HG03097 (cell line): ENCODE measurements at regions not wholly inside any gene's neighbourhood (a gene's known extent, or its start where the extent isn't known, plus 50 kb on each side); places are given as distances from the start of the nearest gene placed in this dataset.

Experiments used
- ATAC-seq: cut with Tn5 transposase; IDR thresholded peaks from one replicate; pipeline ENCODE4 v1.9.1; 2021; ENCODE audit not compliant: unreplicated experiment, low FRiP score

DNA sequence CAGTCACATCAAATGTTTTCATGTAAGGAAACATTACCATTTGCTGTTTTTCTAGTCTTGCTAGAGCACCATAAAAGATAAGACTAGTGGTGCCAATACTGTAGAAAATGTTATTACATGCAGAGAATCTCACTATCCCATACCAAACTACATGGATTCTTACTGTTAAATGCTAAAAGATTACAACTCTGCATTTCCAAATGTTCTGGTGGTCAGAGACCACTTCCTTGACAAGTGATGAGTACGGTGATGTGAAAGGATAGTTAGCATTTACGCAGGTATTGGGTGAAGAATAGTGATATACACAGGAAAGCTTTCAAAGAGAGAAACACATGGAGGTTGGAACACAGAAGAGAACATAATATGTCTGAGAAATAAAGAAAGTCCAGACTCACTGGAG is 98.2 kb downstream of the GGTLC2 start:
- no peak for ATAC-seq

DNA sequence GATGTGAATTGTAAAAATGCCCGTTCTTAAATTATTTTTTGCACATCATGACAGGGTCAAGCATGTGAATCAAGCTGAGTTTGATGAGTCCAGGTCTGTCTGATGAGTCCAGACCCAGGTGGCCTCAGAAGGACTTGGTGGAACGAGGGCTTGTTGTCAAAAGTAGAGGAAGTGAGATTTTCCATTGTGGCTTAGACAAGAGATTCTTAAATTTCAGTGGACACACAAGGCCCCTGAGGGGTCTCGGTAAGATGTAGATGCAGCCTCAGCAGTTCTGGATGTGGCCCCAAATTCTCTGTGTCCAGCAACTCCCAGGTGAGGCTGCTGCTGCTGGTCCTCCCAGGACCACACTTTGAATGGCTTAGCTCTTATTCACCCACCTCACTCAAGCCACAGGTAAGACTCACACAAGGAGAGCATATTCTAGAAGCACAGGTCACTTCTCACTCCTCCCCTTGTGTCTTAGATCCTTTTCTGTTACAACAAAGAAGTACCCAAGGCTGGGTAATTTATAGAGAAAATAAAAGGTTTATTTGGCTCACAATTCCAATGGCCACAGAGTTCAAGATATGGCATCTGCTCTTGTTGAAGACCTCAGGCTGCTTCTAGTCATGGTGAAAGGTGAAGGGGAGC is 98.8 kb downstream of the GGTLC2 start:
- no peak for ATAC-seq

DNA sequence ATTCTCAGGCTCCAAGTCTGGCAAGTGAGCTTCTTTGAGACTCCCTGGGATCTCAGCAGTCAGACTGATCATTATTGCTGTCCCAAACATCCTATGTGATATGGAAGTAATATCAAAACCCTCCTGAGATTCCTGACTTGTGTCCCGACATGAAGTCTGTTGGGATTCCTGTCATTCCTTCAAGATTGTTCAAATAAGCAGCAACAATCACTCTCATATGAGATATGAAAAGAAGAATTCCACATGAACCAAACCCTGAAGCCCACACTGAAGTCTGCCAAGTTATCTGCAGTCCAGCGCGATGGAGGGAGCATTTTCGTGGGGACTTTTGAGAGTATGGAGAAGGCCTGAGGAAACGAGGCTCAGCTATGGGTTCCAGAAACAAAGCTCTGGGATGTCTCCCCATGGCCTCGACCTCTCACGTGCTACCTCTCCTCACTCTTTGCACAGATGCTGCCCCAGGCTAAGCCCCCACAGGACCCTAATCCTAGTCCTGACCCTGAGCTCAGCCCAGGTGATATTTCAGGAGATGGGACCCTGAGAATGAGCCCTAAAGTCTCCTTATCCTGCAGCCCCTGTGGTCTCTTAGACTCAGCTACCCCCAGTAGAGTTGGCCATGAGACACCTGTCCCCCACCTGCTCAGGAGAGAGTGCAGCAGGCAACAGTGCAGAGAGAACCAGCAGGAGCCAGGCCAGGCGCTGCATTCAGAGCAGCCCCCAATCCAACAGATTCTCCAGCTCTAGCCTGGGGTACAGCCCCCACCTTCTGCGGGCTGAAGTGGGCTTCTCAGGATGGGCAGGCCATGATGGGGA is 100.2 kb downstream of the GGTLC2 start:
- ATAC-seq: no peak

DNA sequence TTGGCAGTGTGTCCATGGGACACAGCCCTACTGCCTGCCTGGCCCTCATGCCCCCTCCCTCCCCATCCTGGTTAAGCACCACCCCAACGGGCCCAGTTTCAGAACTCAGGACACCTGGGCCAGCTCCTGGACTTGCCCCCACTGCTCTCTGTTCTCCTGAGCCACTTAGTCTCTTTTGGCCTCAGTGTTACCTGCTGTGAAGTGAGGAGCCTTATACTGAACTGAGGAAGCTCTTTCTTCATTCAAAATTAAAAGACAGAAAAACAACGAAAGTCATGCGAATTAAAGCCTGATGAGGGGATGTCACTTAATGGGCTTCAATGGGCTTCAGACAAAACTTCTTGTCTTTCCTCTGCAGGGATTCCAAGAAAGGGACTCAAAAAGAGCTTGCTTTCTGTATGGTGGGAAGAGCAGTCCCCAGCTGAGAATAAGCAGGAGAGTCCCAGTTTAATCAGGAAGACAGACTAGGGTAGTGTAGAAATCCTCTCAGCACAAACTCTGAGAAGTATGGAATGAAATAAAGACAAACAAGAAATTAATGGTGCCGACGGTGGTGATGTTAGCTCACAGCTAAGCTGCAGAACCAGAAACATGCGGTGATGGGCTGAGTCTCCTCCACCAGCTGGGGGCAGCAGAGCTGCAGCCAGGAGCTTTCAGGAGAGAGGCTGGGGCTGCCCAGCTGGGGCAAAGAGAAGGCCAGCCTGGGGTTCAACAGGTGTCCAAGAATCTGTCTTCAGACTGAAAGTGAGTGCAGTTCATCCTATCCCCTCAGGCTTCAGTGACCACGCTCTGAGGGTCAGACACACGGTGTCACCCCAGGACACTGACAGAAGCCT is 101.0 kb downstream of the GGTLC2 start:
- ATAC-seq: no peak

DNA sequence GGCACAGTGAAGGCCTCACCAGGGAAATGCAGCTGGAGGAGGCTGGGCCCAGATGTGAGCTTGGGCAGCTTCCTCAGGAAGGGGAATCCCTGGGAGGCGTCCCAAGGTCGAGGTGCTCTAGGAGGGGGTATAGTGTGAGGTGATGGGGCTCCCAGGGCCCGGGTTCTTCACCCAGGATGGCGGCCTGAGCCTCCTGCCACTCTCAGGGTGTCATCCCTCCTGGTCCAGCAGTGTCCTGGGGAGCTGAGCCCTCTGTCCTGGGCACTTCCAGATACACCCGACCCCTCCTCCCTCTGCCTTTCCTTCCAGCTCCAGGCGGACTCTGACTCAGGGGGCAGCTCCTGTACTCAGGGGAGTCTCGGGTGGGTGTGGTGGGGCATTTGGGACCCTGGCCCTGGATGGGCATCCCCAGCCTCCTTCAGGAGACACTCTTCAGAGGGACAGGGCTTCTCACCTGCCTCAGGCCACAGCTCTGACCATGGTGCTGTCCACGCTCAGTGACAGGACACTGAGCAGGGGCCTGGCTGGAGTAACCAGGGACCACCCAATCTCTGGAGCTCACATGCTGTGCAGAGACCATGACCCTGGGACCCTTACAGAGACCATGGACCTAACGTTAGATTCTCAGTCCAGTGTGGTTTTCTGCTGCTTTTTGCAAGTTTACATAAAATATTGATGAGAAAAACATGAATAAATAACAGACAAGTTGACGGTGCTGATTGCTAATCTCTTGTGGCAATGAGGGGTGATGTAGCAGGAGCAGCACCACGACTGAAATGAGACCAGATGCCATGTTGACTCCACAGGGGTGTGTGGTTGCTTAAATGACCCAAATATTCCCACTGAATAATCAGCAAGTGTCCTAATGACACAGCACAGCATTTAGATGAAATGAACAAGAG is 101.9 kb downstream of the GGTLC2 start:
- no peak for ATAC-seq

GRCh38 chr22:22746963-22747933 is 102.8 kb downstream of the GGTLC2 start:
- ATAC-seq: no peak

DNA sequence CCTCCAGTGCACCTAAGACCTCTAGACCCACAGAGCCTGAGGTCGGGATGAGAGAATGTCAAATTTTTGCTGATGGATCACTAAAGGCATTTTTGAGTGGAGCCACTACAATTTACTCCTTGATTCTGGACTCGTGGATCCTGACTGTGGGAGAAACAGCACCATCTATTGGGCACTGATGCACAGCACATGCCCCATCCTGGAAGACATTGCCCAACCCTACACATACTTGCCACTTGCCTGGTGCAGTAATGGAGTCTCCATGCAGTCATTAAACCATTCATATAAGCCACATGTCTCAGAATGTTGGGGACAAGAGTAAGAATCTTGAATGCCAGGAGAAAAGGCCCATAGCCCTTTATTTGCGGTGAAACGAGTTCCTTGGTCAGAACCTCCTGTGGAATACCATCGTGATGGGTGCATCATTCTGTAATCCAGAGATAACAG is 103.9 kb downstream of the GGTLC2 start:
- no peak for ATAC-seq

DNA sequence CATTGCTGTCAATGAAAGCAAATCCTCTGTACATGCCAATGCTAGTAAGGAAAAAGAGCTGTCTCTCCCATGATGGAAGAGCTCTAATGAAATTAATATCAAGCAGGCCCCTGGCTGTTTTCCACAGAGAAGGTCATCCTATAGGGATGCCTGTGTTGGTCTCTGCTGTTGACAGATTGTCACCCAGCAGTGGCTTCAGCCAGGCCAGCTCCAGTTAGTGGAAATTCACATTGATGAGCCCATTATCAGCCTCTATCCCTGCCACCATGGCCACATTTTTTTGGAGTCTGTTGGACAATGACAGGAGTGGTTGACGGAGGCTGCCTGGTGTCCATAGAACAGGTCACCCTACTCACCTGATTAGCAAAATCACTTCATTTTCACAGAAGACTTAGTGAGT is 104.3 kb downstream of the GGTLC2 start:
- no peak for ATAC-seq

DNA sequence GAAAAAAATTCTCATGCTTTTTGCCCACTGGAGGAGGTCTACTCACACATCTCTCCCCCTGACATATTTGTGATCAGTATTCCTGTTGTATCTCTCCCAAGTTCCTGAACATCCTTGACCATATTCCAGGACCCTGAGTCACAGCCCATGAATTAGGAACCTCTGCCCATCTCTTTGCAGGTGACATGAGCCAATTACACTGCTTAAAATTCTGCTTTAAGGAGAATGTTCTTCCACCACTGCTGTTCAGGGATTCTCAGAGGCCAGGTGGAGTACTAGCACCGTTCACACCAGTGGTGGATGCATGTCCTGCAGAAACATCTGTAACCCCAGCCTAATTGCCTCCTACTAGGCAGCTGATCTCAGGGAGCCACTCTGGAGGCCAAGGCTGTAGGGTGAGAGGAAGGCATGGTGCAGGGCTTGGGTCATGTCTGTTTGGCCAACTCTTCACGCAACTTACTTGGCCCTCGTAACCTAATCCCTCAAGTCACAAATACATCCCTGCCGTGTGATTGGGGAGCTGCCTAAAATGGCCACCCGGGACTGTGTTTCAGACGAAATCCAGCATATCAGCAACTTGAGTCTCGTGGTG is 104.8 kb downstream of the GGTLC2 start:
- ATAC-seq: no peak

- no peak for ATAC-seq
Observed at GRCh38 chr22:22750335-22751042, 106.1 kb downstream of the GGTLC2 start.

GRCh38 chr22:22751043-22751603 is 106.7 kb downstream of the GGTLC2 start:
- no peak for ATAC-seq

GRCh38 chr22:22752199-22752555 is 107.8 kb downstream of the GGTLC2 start:
- no peak for ATAC-seq

DNA sequence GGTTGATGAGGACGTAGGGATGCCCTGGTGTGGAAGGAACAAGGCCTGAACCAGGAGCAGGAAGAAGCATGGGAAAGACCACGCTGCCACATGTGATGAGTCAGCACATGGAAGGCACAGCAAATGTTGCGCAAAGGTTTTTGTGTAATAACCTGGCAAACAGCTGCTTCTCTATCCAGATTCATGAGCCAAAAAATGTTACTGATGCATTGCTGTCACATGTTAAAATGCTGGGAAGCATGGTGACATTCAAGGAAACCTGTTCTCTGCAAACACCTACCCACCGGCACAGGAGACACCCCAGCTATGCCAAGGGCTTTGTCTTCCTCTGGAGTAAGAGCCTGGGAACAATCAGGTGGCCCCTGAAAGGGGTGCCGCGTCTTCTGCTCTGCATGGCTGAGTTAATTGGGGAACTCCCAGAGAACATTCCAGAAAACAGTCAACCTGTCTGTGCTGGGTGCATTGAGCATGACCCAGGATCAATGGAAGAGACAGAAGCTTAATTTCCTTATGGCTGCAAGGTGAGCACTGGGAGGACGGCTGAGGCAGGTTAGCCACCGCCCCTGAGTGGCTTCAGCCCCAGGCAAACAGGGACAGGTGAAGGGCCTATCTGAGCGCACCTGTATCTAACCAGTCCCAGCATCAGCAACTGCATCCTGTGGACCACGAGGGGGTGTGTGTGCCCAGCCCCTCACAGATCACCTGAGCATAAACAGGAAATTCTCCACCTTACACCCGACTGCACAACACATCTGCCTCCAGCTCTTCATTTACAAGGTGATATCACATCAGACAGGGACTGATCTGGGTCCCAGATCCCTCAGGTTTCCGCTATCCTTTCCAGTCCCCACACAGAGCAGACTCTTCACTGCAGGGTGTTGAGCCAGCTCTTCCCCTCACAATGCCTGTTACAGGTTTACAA is 108.4 kb downstream of the GGTLC2 start:
- no peak for ATAC-seq

GRCh38 chr22:22753526-22754267 is 109.3 kb downstream of the GGTLC2 start:
- ATAC-seq: no peak

DNA sequence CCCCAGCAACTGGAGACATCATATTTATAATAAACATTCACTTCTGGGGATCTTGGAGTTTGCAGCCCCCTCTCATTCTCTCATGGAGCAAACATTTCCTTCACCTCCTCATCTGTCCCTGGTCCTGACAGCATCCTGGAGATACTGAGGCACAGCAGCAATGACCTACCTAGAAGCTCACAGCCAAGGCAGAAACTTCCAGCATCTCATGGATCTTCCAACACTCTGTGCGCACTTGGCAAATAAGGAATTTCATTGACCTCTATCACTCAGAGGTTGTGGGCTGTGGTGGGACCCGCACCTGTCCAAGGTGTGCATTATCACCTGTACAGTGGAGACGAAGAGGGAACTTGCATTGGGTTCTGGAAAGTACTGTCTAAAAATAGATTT is 109.8 kb downstream of the GGTLC2 start:
- ATAC-seq: no peak
